ENCODE measurements at regions not wholly inside any gene's neighbourhood (a gene's known extent, or its start where the extent isn't known, plus 50 kb on each side); places are given as distances from the start of the nearest gene placed in this dataset.

GRCh38 chr6:166252601-166253000, 55.6 kb downstream of the PRR18 start:
- TF ChIP-seq POLR2A (IDR thresholded peaks at IDR 0.05; ENCODE audit: low read length) (no peak), GATA1 (IDR thresholded peaks at IDR 0.05; ENCODE audit: low read depth, low read length) (no peak)
